Right cardiac atrium (tissue), 5 donors: ENCODE measurements at regions not wholly inside any gene's neighbourhood (a gene's known extent, or its start where the extent isn't known, plus 50 kb on each side); places are given as distances from the start of the nearest gene placed in this dataset.

ENCODE experiments used
- ATAC-seq, 2 donors: fragments of 200-7000 bp; cut with Tn5 transposase; one replicate each; pipeline versions ENCODE4 v1.8.0 to v1.9.1; 2020; ENCODE audit warnings: moderate library complexity in 2 of 2, mild to moderate bottlenecking in 1 of 2
- DNase-seq, 3 donors: peaks; one replicate each; pipeline ENCODE4 v3.0.0-alpha.2; 2020
- H3K27ac ChIP-seq: one replicate; pipeline ENCODE4 v1.5.1; 2013; ENCODE audit warnings: mild to moderate bottlenecking, low read length, control low read depth, moderate library complexity
- H3K27me3 ChIP-seq: one replicate; pipeline ENCODE4 v1.6.1; 2013; ENCODE audit not compliant: control insufficient read depth, insufficient read depth
- H3K4me1 ChIP-seq: one replicate; pipeline ENCODE4 v1.6.1; 2013; ENCODE audit warnings: low read length; ENCODE audit not compliant: control insufficient read depth, insufficient read depth
- H3K4me3 ChIP-seq: one replicate; pipeline ENCODE4 v1.5.1; 2013; ENCODE audit warnings: low read length, control low read depth
- H3K9me3 ChIP-seq: one replicate; pipeline ENCODE4 v1.6.1; 2013; ENCODE audit warnings: low read length; ENCODE audit not compliant: control insufficient read depth
- WGBS: extraction: QIAGEN DNeasy Blood & Tissue Kit; methylation state at CpG from one replicate; pipeline ENCODE4 v1.1.7; 2013; 5-methylcytosine and 5-hydroxymethylcytosine counted together
- intact Hi-C, 4 donors: fragments of 100-400 bp; cut with DNase I; formaldehyde crosslinking; loops; one replicate each; pipeline versions ENCODE4 v1.11.0 to v1.14.0; 2022 to 2023
- donor health status: healthy with polysubstance abuse.
- donor health status: DM: no; HTN: yes; CAD: no.
- donor health status: DM: no; HTN: no; CAD: no.
- donor health status: DM: no; HTN: yes; CAD: no; lungs with severe emphysema.
- donor health status: DM: yes; HTN: yes; CAD: no.

- WGBS = 69% methylated on average over 3 of the region's 3 CpGs
- Histone ChIP-seq H3K27ac (no peak overlapping the region), H3K27me3 (no peaks in the 10 kb centered on the region), H3K4me3 (no peak overlapping the region), H3K4me1 (no peaks in the 10 kb centered on the region), H3K9me3 (no peaks in the 10 kb centered on the region)
- intact Hi-C loops = no loop called here
- peak in 2 of 3 donors; percentile 31 to 72 for DNase-seq
- ATAC-seq = no peak
Observed at GRCh38 chr20:39795401-39796272, 833.5 kb downstream of the DHX35 start.

- no peaks in the 10 kb centered on the region for H3K27me3 ChIP-seq
- DNase-seq (no peak), ATAC-seq (no peak)
- H3K9me3 ChIP-seq = no peaks in the 10 kb centered on the region
- H3K27ac ChIP-seq = no peak overlapping the region
- no peak overlapping the region for H3K4me3 ChIP-seq
- intact Hi-C loops = no loop called here
- H3K4me1 ChIP-seq = no peaks in the 10 kb centered on the region
Observed at GRCh38 chr20:39792334-39792733, 830.2 kb downstream of the DHX35 start.

GRCh38 chr20:39789411-39789810 lies 827.3 kb downstream of the DHX35 start:
- 96% methylated on average over 3 of the region's 3 CpGs for WGBS
- no peak for ATAC-seq
- no peaks in the 10 kb centered on the region for H3K9me3 ChIP-seq

GRCh38 chr20:39785252-39785917 lies 823.2 kb downstream of the DHX35 start:
- WGBS = 61% methylated on average over 4 of the region's 4 CpGs
- DNase-seq = no peak
- H3K4me1 ChIP-seq = no peaks in the 10 kb centered on the region
- no peak for ATAC-seq
- H3K27me3 ChIP-seq = no peaks in the 10 kb centered on the region
- H3K9me3 ChIP-seq = peaks cover 3% of the 10 kb centered on the region
- intact Hi-C loops = no loop called here
- no peak overlapping the region for H3K27ac ChIP-seq
- no peak overlapping the region for H3K4me3 ChIP-seq

More at GRCh38 chr20:39789411-39789810, 827.3 kb downstream of the DHX35 start:
- intact Hi-C loops = no loop called here
- Histone ChIP-seq H3K27ac (no peak overlapping the region), H3K4me1 (no peaks in the 10 kb centered on the region), H3K4me3 (no peak overlapping the region), H3K27me3 (no peaks in the 10 kb centered on the region)
- DNase-seq = no peak

- no peak overlapping the region for H3K27ac ChIP-seq
- H3K9me3 ChIP-seq = peaks cover 3% of the 10 kb centered on the region
- DNase-seq (no peak), ATAC-seq (no peak)
- no peaks in the 10 kb centered on the region for H3K4me1 ChIP-seq
- intact Hi-C loops = no loop called here
- H3K27me3 ChIP-seq = no peaks in the 10 kb centered on the region
- WGBS = 81% methylated on average over 1 of the region's 1 CpG
- H3K4me3 ChIP-seq = no peak overlapping the region
Observed at GRCh38 chr20:39784693-39785092, 822.5 kb downstream of the DHX35 start.

GRCh38 chr20:39778847-39779604 lies 816.9 kb downstream of the DHX35 start:
- 59% methylated on average over 5 of the region's 5 CpGs for WGBS
- ATAC-seq (no peak), DNase-seq (no peak)
- no peak overlapping the region for H3K4me3 ChIP-seq
- intact Hi-C loops = no loop called here
- peaks cover 3% of the 10 kb centered on the region for H3K9me3 ChIP-seq
- peaks cover 2% of the 10 kb centered on the region for H3K4me1 ChIP-seq
- H3K27me3 ChIP-seq = no peaks in the 10 kb centered on the region
- H3K27ac ChIP-seq = no peak overlapping the region

GRCh38 chr20:39778431-39778830 lies 816.3 kb downstream of the DHX35 start:
- Histone ChIP-seq H3K9me3 (peaks cover 1% of the 10 kb centered on the region), H3K4me1 (peaks cover 2% of the 10 kb centered on the region), H3K27ac (no peak overlapping the region), H3K27me3 (no peaks in the 10 kb centered on the region), H3K4me3 (no peak overlapping the region)
- intact Hi-C loops = no loop called here
- no peak for ATAC-seq
- WGBS = 88% methylated on average over 2 of the region's 2 CpGs
- DNase-seq = no peak

GRCh38 chr20:39777610-39778009 lies 815.5 kb downstream of the DHX35 start:
- Histone ChIP-seq H3K4me1 (peaks cover 4% of the 10 kb centered on the region), H3K27ac (no peak overlapping the region), H3K9me3 (no peaks in the 10 kb centered on the region), H3K27me3 (no peaks in the 10 kb centered on the region), H3K4me3 (no peak overlapping the region)
- DNase-seq (no peak), ATAC-seq (no peak)
- intact Hi-C loops = no loop called here

- Histone ChIP-seq H3K4me3 (no peak overlapping the region), H3K9me3 (no peaks in the 10 kb centered on the region), H3K4me1 (peaks cover 4% of the 10 kb centered on the region), H3K27me3 (no peaks in the 10 kb centered on the region), H3K27ac (no peak overlapping the region)
- ATAC-seq = peak; percentile 87 to 88
- intact Hi-C loops = no loop called here
- 36% methylated on average over 3 of the region's 3 CpGs for WGBS
- peak; percentile 88 to 95 (median 90) for DNase-seq
Observed at GRCh38 chr20:39775110-39775509, 813.0 kb downstream of the DHX35 start.

- Histone ChIP-seq H3K4me3 (no peak overlapping the region), H3K27ac (no peak overlapping the region), H3K27me3 (no peaks in the 10 kb centered on the region), H3K9me3 (no peaks in the 10 kb centered on the region), H3K4me1 (peaks cover 4% of the 10 kb centered on the region)
- WGBS = 90% methylated on average over 5 of the region's 5 CpGs
- intact Hi-C loops = no loop called here
- DNase-seq (peak in 1 of 3 donors; percentile 32), ATAC-seq (peak; percentile 77 to 78)
Observed at GRCh38 chr20:39773380-39774000, 811.3 kb downstream of the DHX35 start.
